Gastroesophageal sphincter (tissue), 4 donors: ENCODE measurements at regions not wholly inside any gene's neighbourhood (a gene's known extent, or its start where the extent isn't known, plus 50 kb on each side); places are given as distances from the start of the nearest gene placed in this dataset.

Experiments used
- ATAC-seq: fragments of 150-250 bp; one replicate; pipeline ENCODE4 v1.9.1; 2016; ENCODE audit warnings: mild to moderate bottlenecking, moderate library complexity
- H3K27ac ChIP-seq, 4 donors: fragments of 200-600 bp; sonication (generic) in 3 of 4; 1 replicate in 3 of 4; 2 replicates in 1 of 4; pipeline ENCODE4 v1.5.1; 2016 to 2019
- H3K27me3 ChIP-seq: fragments of 200-600 bp; sonication (generic); one replicate; pipeline ENCODE4 v1.5.1; 2019
- H3K36me3 ChIP-seq, 2 donors: fragments of 200-600 bp; sonication (generic); one replicate each; pipeline ENCODE4 v1.5.1; 2019; ENCODE audit warnings: control low read depth in 1 of 2
- H3K4me1 ChIP-seq, 3 donors: fragments of 200-600 bp; sonication (generic); 1 replicate in 2 of 3; 2 replicates in 1 of 3; pipeline ENCODE4 v1.5.1; 2016 to 2019; ENCODE audit warnings: control low read depth in 2 of 3
- H3K4me3 ChIP-seq, 2 donors: fragments of 200-600 bp; sonication (generic); one replicate each; pipeline ENCODE4 v1.5.1; 2019; ENCODE audit warnings: mild to moderate bottlenecking in 1 of 2, moderate library complexity in 1 of 2
- H3K9me3 ChIP-seq, 3 donors: fragments of 200-600 bp; sonication (generic); one replicate each; pipeline ENCODE4 v1.5.1; 2017 to 2019; ENCODE audit warnings: control low read depth in 2 of 3
- EP300 ChIP-seq: sonication (generic); formaldehyde crosslinking; IDR thresholded peaks from one replicate; pipeline ENCODE4 v1.6.1; 2017; ENCODE audit warnings: antibody characterized with exemption, mild to moderate bottlenecking
- POLR2A ChIP-seq, 2 donors: fragments of 450-650 bp; IDR thresholded peaks; one replicate each; pipeline ENCODE4 v1.6.1; 2017; ENCODE audit warnings: antibody characterized with exemption in 2 of 2, mild to moderate bottlenecking in 2 of 2, moderate library complexity in 1 of 2
- POLR2AphosphoS5 ChIP-seq: sonication (generic); formaldehyde crosslinking; IDR thresholded peaks from one replicate; pipeline ENCODE4 v1.6.1; 2017; ENCODE audit warnings: antibody characterized with exemption
- WGBS, 2 donors: methylation state at CpG; one replicate each; pipeline ENCODE4 v1.1.5; 2018; ENCODE audit warnings: low coverage in 1 of 2; 5-methylcytosine and 5-hydroxymethylcytosine counted together
- TF ChIP-seq, protein P1 (sequence below), 4 experiments: fragments of 200-600 bp in 2 of 4; fragments of 450-650 bp in 2 of 4; sonication (generic) in 1 of 4; IDR thresholded peaks; one replicate each; pipeline ENCODE4 v1.5.1; 2017 to 2019; ENCODE audit warnings: antibody characterized with exemption in 4 of 4, mild to moderate bottlenecking in 2 of 4, moderate library complexity in 2 of 4

DNA sequence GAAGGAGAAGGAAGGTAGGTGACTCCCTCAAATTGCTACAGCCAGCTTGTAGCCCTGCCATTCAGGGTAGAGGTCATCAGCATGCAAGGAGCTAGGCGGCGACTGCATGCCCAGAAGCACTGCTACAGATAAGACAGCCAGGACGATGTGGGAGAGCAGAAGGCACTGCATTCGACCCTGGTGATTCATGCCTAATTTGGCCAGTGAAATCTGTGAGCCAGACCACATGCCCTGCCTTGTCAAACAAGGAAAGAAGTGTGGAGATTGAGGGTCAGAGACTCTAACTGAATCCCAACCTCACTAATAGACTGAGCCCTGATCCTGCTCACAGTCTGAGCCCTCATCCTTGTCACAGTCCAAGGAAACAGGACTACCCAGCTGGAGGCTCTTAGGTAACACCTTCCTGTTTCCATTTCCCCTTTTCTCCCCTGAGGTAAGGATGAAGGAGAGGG, 86.6 kb downstream of the LINGO1 start:
- H3K4me1 ChIP-seq = peaks cover 0 to 27% (median 7%) of the 10 kb centered on the region in 3 donors
- 0 to 22% methylated on average over 1 to 2 of the region's 4 CpGs for WGBS, 2 donors
- no peaks in the 10 kb centered on the region for H3K27me3 ChIP-seq
- no peaks in the 10 kb centered on the region for H3K36me3 ChIP-seq
- no peak for ATAC-seq
- H3K27ac ChIP-seq = no peak overlapping the region
- no peaks in the 10 kb centered on the region for H3K9me3 ChIP-seq
- no peak overlapping the region for H3K4me3 ChIP-seq
- TF ChIP-seq EP300 (no peak), POLR2AphosphoS5 (no peak), POLR2A (IDR thresholded peaks at IDR 0.05) (no peak)
- TF ChIP-seq, protein P1, sequence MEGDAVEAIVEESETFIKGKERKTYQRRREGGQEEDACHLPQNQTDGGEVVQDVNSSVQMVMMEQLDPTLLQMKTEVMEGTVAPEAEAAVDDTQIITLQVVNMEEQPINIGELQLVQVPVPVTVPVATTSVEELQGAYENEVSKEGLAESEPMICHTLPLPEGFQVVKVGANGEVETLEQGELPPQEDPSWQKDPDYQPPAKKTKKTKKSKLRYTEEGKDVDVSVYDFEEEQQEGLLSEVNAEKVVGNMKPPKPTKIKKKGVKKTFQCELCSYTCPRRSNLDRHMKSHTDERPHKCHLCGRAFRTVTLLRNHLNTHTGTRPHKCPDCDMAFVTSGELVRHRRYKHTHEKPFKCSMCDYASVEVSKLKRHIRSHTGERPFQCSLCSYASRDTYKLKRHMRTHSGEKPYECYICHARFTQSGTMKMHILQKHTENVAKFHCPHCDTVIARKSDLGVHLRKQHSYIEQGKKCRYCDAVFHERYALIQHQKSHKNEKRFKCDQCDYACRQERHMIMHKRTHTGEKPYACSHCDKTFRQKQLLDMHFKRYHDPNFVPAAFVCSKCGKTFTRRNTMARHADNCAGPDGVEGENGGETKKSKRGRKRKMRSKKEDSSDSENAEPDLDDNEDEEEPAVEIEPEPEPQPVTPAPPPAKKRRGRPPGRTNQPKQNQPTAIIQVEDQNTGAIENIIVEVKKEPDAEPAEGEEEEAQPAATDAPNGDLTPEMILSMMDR (IDR thresholded peaks at IDR 0.05) = no peak

DNA sequence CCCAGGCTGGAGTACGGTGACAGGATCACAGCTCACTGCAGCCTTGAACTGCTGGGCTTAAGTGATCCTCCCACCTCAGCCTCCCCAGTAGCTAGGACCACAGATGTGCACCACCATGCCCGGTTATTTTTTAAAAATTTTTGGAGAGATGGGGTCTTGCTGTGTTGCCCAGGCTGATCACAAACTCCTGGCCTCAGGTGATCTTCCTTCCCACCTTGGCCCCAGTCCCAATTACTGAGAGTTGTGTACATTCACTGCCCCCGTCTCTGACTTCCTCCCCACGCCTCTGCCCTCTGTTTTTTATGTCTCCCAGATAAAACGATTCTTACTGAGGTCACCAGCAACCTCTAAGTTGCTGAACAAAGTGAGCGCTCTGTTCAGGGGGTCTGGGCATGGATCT, 87.7 kb downstream of the LINGO1 start:
- no peak for TF ChIP-seq POLR2A (IDR thresholded peaks at IDR 0.05)
- no peak for TF ChIP-seq EP300
- no peak for TF ChIP-seq POLR2AphosphoS5
- TF ChIP-seq, protein P1 (IDR thresholded peaks at IDR 0.05) = no peak
- ATAC-seq = no peak
- no peaks in the 10 kb centered on the region for H3K27me3 ChIP-seq
- no peaks in the 10 kb centered on the region for H3K36me3 ChIP-seq
- peaks cover 0 to 27% (median 7%) of the 10 kb centered on the region in 3 donors for H3K4me1 ChIP-seq
- no peak overlapping the region for H3K27ac ChIP-seq
- no peak overlapping the region for H3K4me3 ChIP-seq
- H3K9me3 ChIP-seq = no peaks in the 10 kb centered on the region
- WGBS, 2 donors = 60 to 82% methylated on average over 5 to 6 of the region's 6 CpGs

DNA sequence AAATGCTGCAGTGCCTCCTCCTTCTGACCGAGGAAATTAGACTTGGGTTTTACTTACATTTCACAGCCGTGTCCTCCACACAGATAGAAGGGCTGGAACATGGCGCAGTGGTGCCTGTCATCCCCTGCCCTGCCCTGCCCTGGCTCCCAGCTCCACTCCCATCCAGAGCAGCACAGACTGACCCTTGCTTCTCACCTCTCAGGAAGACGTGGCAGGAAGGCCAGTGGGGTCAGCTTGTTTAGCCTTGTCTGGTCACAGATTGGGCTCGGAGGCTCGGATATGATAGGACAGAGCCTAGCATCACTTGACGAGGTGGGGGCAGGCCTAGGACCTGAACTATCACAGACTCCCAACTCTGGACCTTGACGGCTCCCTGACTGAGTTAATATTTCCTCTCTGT, 88.5 kb downstream of the LINGO1 start:
- no peaks in the 10 kb centered on the region for H3K9me3 ChIP-seq
- H3K36me3 ChIP-seq = no peaks in the 10 kb centered on the region
- no peaks in the 10 kb centered on the region for H3K27me3 ChIP-seq
- no peak overlapping the region for H3K4me3 ChIP-seq
- H3K27ac ChIP-seq = no peak overlapping the region
- TF ChIP-seq POLR2A (IDR thresholded peaks at IDR 0.05) = no peak
- no peak for TF ChIP-seq POLR2AphosphoS5
- TF ChIP-seq EP300 = no peak
- TF ChIP-seq, protein P1 (IDR thresholded peaks at IDR 0.05) = no peak
- H3K4me1 ChIP-seq = peaks cover 0 to 29% (median 7%) of the 10 kb centered on the region in 3 donors
- ATAC-seq = no peak
- 30 to 57% methylated on average over 2 to 3 of the region's 8 CpGs for WGBS, 2 donors

- H3K9me3 ChIP-seq = no peaks in the 10 kb centered on the region
- TF ChIP-seq POLR2A (IDR thresholded peaks at IDR 0.05) (no peak), EP300 (no peak), POLR2AphosphoS5 (peak; percentile 29)
- TF ChIP-seq, protein P1 (IDR thresholded peaks at IDR 0.05) = peak in 3 of 4 experiments; percentile 95 to 97 (median 95)
- ATAC-seq = peak; percentile 87
- peak overlapping the region in 3 of 4 donors; percentile 3 to 69 (median 48) for H3K27ac ChIP-seq
- no peaks in the 10 kb centered on the region for H3K36me3 ChIP-seq
- peak overlapping the region; percentile 10 to 48 for H3K4me3 ChIP-seq
- peaks cover 0 to 32% (median 7%) of the 10 kb centered on the region in 3 donors for H3K4me1 ChIP-seq
- 0% methylated on average over 1 to 2 of the region's 32 CpGs for WGBS, 2 donors
- H3K27me3 ChIP-seq = no peaks in the 10 kb centered on the region
These were observed 89.4 kb downstream of the LINGO1 start for GRCh38 chr15:77543159-77543882.

DNA sequence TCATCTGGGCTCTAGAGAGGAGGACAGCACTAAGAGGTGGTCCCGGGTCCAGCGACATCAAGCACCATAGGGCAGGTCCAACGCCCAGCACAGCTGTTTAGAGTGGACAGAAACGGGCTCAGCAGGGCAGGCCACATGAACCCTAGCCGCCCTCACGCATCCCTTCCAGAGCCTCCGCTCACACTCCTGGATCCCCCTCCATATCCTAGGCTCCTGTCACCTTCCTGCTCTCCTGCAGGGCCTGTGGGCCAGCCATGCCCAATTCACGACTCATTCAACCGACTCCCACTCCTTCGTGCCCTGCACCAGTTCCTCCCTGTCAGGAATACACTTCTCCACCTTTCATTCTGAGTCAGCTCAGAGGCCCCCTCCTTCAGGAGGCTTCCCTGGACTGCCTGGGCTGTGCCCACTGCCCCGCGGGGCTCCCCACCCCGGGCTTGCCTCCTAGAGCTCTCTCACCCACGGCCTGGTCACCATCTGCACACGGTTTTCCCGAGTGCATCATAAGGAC, 90.2 kb downstream of the LINGO1 start:
- H3K27ac ChIP-seq = peak overlapping the region in 3 of 4 donors; percentile 3 to 69 (median 48)
- TF ChIP-seq, protein P1 (IDR thresholded peaks at IDR 0.05) = no peak
- TF ChIP-seq POLR2AphosphoS5 = no peak
- no peak for TF ChIP-seq EP300
- no peak for TF ChIP-seq POLR2A (IDR thresholded peaks at IDR 0.05)
- no peaks in the 10 kb centered on the region for H3K9me3 ChIP-seq
- peaks cover 0 to 38% (median 7%) of the 10 kb centered on the region in 3 donors for H3K4me1 ChIP-seq
- peak overlapping the region in 1 of 2 donors; percentile 48 for H3K4me3 ChIP-seq
- H3K36me3 ChIP-seq = no peaks in the 10 kb centered on the region
- no peaks in the 10 kb centered on the region for H3K27me3 ChIP-seq
- WGBS, 2 donors = 87 to 90% methylated on average over 2 to 11 of the region's 16 CpGs
- peak; percentile 7 for ATAC-seq
